Caco-2 (cell line): ENCODE measurements at regions not wholly inside any gene's neighbourhood (a gene's known extent, or its start where the extent isn't known, plus 50 kb on each side); places are given as distances from the start of the nearest gene placed in this dataset.

Experiments used
- BruUV-seq: library from RNA; stranded (reverse); fragments of 400-500 nt; replicated peaks from 2 replicates; lab custom pipeline; 2021; lab: Mats Ljungman, UMichigan
- CTCF ChIA-PET: fragments of 300-600 bp; sonication (Branson Sonifier 250); formaldehyde crosslinking; loops from one replicate; lab custom pipeline; 2022; ENCODE audit warnings: antibody characterized with exemption; lab: Charles Lee
- POLR2A ChIA-PET: fragments of 300-600 bp; sonication (Branson Sonifier 250); formaldehyde crosslinking; loops from one replicate; lab custom pipeline; 2022; ENCODE audit warnings: antibody characterized with exemption; lab: Charles Lee
- DNase-seq, 2 experiments: peaks; one replicate each; pipeline versions ENCODE4 v3.0.0 to v3.0.0-alpha.2; 2020 to 2022
- H3K27me3 ChIP-seq: replicated peaks from 2 replicates; pipeline ENCODE4 v1.6.0; 2011; ENCODE audit warnings: low read length; ENCODE audit not compliant: control insufficient read depth, insufficient read depth
- H3K36me3 ChIP-seq: 2 replicates; pipeline ENCODE4 v1.5.1; 2011; ENCODE audit warnings: low read length; ENCODE audit not compliant: control insufficient read depth, insufficient read depth
- H3K4me1 ChIP-seq: fragments of 250-450 bp; sonication (Bioruptor Pico); 2 replicates; pipeline ENCODE4 v1.5.1; 2020; ENCODE audit warnings: mild to moderate bottlenecking
- H3K4me3 ChIP-seq: 2 replicates; pipeline ENCODE4 v1.5.1; 2011; ENCODE audit warnings: low read depth, mild to moderate bottlenecking, control low read depth, low read length
- H3K9me3 ChIP-seq: fragments of 250-450 bp; sonication (Bioruptor Pico); 2 replicates; pipeline ENCODE4 v1.5.1; 2020; ENCODE audit warnings: mild to moderate bottlenecking, moderate library complexity
- H3K27ac Mint-ChIP-seq: one replicate; pipeline ENCODE4 v1.8.0; 2022; ENCODE audit warnings: mixed read lengths; ENCODE audit not compliant: unreplicated experiment
- H3K27me3 Mint-ChIP-seq: one replicate; pipeline ENCODE4 v1.8.0; 2022; ENCODE audit warnings: mixed read lengths; ENCODE audit not compliant: insufficient read depth, unreplicated experiment
- H3K36me3 Mint-ChIP-seq: one replicate; pipeline ENCODE4 v1.8.0; 2022; ENCODE audit warnings: mild to moderate bottlenecking, mixed read lengths; ENCODE audit not compliant: insufficient read depth, unreplicated experiment
- H3K4me1 Mint-ChIP-seq: one replicate; pipeline ENCODE4 v1.8.0; 2022; ENCODE audit warnings: low read depth, mixed read lengths; ENCODE audit not compliant: unreplicated experiment
- H3K4me3 Mint-ChIP-seq: one replicate; pipeline ENCODE4 v1.8.0; 2022; ENCODE audit warnings: mild to moderate bottlenecking, moderate library complexity, mixed read lengths; ENCODE audit not compliant: unreplicated experiment
- H3K9me3 Mint-ChIP-seq: one replicate; pipeline ENCODE4 v1.8.0; 2022; ENCODE audit warnings: mixed read lengths; ENCODE audit not compliant: unreplicated experiment
- intact Hi-C: fragments of 100-400 bp; cut with micrococcal nuclease; formaldehyde crosslinking; loops from one replicate; pipeline ENCODE4 v1.10.0; 2022; ENCODE audit not compliant: unreplicated experiment
- TF ChIP-seq, protein P1 (sequence below), 2 experiments: fragments of 200-600 bp in 1 of 2; IDR thresholded peaks; 1 replicate in 1 of 2; 2 replicates in 1 of 2; pipeline versions ENCODE4 v1.5.1 to v1.8.0; 2011 to 2022; ENCODE audit warnings: antibody characterized with exemption in 1 of 2, control low read depth in 1 of 2, inconsistent platforms in 1 of 2, low read depth in 1 of 2, low read length in 1 of 2, mild to moderate bottlenecking in 1 of 2, moderate library complexity in 1 of 2; ENCODE audit not compliant: insufficient read depth in 1 of 2, severe bottlenecking in 1 of 2, unreplicated experiment in 1 of 2

DNA sequence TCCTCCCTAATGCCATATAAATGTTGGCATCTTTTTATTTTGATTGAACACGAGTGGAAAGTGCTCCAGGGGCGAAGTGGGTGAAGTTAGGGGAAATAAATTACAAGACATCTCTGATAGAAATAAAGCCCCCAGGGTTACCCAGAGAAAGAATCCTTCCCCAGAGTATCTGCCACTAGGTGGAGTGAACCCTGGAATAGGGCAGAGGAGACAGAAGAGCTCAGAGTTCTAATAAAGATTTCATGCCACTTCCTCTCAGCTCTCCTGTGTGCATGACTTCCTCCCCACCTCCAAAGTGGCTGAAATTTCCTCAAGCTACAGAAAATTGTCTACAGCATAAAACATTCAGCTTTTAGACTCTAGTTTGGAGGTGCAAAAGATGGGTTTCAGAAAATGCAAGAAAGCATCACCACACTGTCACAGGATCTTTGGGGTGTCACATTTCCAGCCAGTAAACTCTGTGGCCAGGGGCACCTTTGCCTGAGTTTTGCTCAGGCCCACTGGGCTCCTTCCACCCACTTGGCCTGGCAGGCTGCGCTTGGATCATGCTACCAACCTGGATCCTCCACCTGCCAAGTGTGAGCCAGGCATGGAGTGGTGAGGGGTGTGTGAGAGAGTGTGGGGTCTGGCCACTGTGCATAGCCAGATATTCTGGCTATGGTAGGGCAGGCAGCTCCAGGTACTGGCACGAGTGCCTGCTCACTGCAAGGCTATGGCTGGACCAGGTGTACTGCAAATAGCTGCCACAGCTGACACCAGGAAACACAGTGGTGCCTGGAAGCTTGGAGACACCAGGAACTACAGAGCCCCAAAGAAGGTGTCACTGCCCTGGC is 208.8 kb upstream of the USP25 start:
- peaks cover 10% of the 10 kb centered on the region for H3K9me3 Mint-ChIP-seq
- Histone ChIP-seq H3K4me1 (no peaks in the 10 kb centered on the region), H3K9me3 (no peaks in the 10 kb centered on the region; the same call in 1 of the 2 replicates), H3K27me3 (no peaks in the 10 kb centered on the region), H3K36me3 (no peaks in the 10 kb centered on the region), H3K4me3 (no peak overlapping the region)
- CTCF ChIA-PET = interaction anchor here (0.6 to 1.5 kb wide), 2 partner anchors 15 to 32 kb away, joined by 3 to 14 read pairs; no protein-coding TSS in a partner anchor
- POLR2A ChIA-PET = no interaction called here
- H3K4me3 Mint-ChIP-seq = no peak overlapping the region
- intact Hi-C loops = loop anchor here (1.0 kb wide), 1 partner anchor 71 kb away; no protein-coding TSS in a partner anchor
- H3K27me3 Mint-ChIP-seq = no peaks in the 10 kb centered on the region
- no peak overlapping the region for H3K27ac Mint-ChIP-seq
- no peaks in the 10 kb centered on the region for H3K36me3 Mint-ChIP-seq
- no TSS peak for BruUV-seq
- TF ChIP-seq, protein P1, sequence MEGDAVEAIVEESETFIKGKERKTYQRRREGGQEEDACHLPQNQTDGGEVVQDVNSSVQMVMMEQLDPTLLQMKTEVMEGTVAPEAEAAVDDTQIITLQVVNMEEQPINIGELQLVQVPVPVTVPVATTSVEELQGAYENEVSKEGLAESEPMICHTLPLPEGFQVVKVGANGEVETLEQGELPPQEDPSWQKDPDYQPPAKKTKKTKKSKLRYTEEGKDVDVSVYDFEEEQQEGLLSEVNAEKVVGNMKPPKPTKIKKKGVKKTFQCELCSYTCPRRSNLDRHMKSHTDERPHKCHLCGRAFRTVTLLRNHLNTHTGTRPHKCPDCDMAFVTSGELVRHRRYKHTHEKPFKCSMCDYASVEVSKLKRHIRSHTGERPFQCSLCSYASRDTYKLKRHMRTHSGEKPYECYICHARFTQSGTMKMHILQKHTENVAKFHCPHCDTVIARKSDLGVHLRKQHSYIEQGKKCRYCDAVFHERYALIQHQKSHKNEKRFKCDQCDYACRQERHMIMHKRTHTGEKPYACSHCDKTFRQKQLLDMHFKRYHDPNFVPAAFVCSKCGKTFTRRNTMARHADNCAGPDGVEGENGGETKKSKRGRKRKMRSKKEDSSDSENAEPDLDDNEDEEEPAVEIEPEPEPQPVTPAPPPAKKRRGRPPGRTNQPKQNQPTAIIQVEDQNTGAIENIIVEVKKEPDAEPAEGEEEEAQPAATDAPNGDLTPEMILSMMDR (IDR thresholded peaks at IDR 0.05; ENCODE audit: insufficient read depth in 1 of 2, low read depth in 1 of 2, low read length in 1 of 2, severe bottlenecking in 1 of 2, unreplicated experiment in 1 of 2) = peak in 1 of 2 experiments; percentile 41
- no peaks in the 10 kb centered on the region for H3K4me1 Mint-ChIP-seq
- DNase-seq = peak in 1 of 2 experiments; percentile 12

DNA sequence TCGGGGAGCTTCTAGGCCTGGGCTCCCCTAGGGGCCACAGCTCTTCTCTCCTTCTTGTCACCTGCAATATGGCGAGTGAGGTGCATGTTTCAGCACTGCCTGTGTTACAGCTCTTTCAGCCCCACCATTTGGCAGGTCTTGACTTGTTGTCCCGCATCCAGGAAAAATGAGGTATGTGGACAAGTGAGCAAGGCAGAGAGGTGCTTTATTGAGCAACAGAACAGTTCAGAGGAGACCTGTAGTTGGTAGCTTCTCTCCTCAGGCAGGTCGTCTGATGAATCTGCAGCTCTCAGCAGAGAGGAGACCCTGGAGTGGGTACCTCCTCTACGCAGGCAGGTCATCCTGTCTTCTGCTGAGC is 208.2 kb upstream of the USP25 start:
- Mint-ChIP-seq H3K4me3 (no peak overlapping the region), H3K36me3 (no peaks in the 10 kb centered on the region), H3K4me1 (no peaks in the 10 kb centered on the region), H3K27ac (no peak overlapping the region), H3K27me3 (no peaks in the 10 kb centered on the region), H3K9me3 (peaks cover 10% of the 10 kb centered on the region)
- TF ChIP-seq, protein P1 (IDR thresholded peaks at IDR 0.05; ENCODE audit: insufficient read depth in 1 of 2, low read depth in 1 of 2, low read length in 1 of 2, severe bottlenecking in 1 of 2, unreplicated experiment in 1 of 2) = no peak
- H3K4me1 ChIP-seq = no peaks in the 10 kb centered on the region
- H3K36me3 ChIP-seq = no peaks in the 10 kb centered on the region
- H3K9me3 ChIP-seq = no peaks in the 10 kb centered on the region; the same call in 1 of the 2 replicates
- intact Hi-C loops = loop anchor here (1.0 kb wide), 1 partner anchor 71 kb away; no protein-coding TSS in a partner anchor
- no TSS peak for BruUV-seq
- no peaks in the 10 kb centered on the region for H3K27me3 ChIP-seq
- CTCF ChIA-PET = interaction anchor here (1.5 kb wide), 1 partner anchor 31 kb away, joined by 14 read pairs; no protein-coding TSS in a partner anchor
- no peak for DNase-seq
- POLR2A ChIA-PET = no interaction called here
- no peak overlapping the region for H3K4me3 ChIP-seq

DNA sequence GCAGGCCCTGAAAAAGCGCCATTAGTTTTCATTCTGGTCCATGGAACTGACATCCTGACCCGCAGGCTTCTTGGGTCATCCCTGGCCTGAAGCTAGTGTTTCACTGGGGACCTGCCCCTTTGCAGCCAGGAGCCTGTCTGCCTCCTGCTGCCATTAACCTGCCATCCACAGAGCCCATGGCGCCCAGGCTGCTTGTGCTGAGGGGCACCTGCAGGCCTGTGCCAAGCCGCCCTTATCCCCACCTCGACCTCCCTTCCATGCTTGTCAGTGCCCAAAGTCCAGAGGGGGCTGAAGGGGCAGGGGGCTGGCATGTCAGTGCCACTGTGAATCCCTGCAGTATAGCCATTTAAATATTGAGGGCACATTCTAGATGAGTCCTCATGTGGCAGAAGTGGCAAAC is 207.6 kb upstream of the USP25 start:
- no peaks in the 10 kb centered on the region for H3K27me3 ChIP-seq
- TF ChIP-seq, protein P1 (IDR thresholded peaks at IDR 0.05; ENCODE audit: insufficient read depth in 1 of 2, low read depth in 1 of 2, low read length in 1 of 2, severe bottlenecking in 1 of 2, unreplicated experiment in 1 of 2) = no peak
- H3K9me3 ChIP-seq = no peaks in the 10 kb centered on the region; the same call in 1 of the 2 replicates
- no peaks in the 10 kb centered on the region for H3K4me1 ChIP-seq
- DNase-seq = no peak
- H3K4me3 Mint-ChIP-seq = no peak overlapping the region
- no peaks in the 10 kb centered on the region for H3K4me1 Mint-ChIP-seq
- no peak overlapping the region for H3K27ac Mint-ChIP-seq
- H3K36me3 Mint-ChIP-seq = no peaks in the 10 kb centered on the region
- H3K9me3 Mint-ChIP-seq = peaks cover 10% of the 10 kb centered on the region
- CTCF ChIA-PET = no interaction called here
- H3K27me3 Mint-ChIP-seq = no peaks in the 10 kb centered on the region
- intact Hi-C loops = no loop called here
- H3K36me3 ChIP-seq = no peaks in the 10 kb centered on the region
- H3K4me3 ChIP-seq = no peak overlapping the region
- BruUV-seq = no TSS peak
- POLR2A ChIA-PET = no interaction called here
